Uterus (tissue), 2 donors: ENCODE measurements at regions not wholly inside any gene's neighbourhood (a gene's known extent, or its start where the extent isn't known, plus 50 kb on each side); places are given as distances from the start of the nearest gene placed in this dataset.

ENCODE experiments used
- CTCF ChIP-seq, 4 experiments: fragments of 200-600 bp in 2 of 4; fragments of 450-650 bp in 2 of 4; sonication (generic) in 2 of 4; IDR thresholded peaks; one replicate each; pipeline ENCODE4 v1.5.1; 2016 to 2019; ENCODE audit warnings: antibody characterized with exemption in 4 of 4, mild to moderate bottlenecking in 2 of 4, moderate library complexity in 1 of 4
- POLR2A ChIP-seq, 2 donors: fragments of 450-650 bp; IDR thresholded peaks; one replicate each; pipeline ENCODE4 v1.6.1; 2016; ENCODE audit warnings: antibody characterized with exemption in 2 of 2, mild to moderate bottlenecking in 1 of 2, moderate library complexity in 1 of 2

GRCh38 chr16:82361885-82362284, 191.9 kb upstream of the MPHOSPH6 start:
- TF ChIP-seq POLR2A (IDR thresholded peaks at IDR 0.05) (no peak), CTCF (IDR thresholded peaks at IDR 0.05) (no peak)
